GM12878 (cell line): ENCODE measurements at regions not wholly inside any gene's neighbourhood (a gene's known extent, or its start where the extent isn't known, plus 50 kb on each side); places are given as distances from the start of the nearest gene placed in this dataset.

Experiments used
- ATAC-seq: fragments of 200-7000 bp; cut with Tn5 transposase; 3 replicates; pipeline ENCODE4 v1.9.1; 2020; ENCODE audit warnings: mild to moderate bottlenecking, moderate library complexity
- BruUV-seq: library from RNA; stranded (reverse); fragments of 400-500 nt; replicated peaks from 2 replicates; lab custom pipeline; 2021; lab: Mats Ljungman, UMichigan
- CTCF ChIA-PET: fragments of 300-600 bp; sonication (Branson Sonifier 250); formaldehyde crosslinking; extraction: SDS; loops from one replicate; lab custom pipeline; 2021; ENCODE audit warnings: inconsistent platforms; lab: Yijun Ruan, JAX
- POLR2A ChIA-PET: fragments of 350-600 bp; formaldehyde crosslinking; extraction: SDS; loops from one replicate; lab custom pipeline; 2021; ENCODE audit warnings: inconsistent platforms; lab: Charles Lee
- RAD21 ChIA-PET: fragments of 300-600 bp; sonication (Branson Sonifier 250); formaldehyde crosslinking; loops from one replicate; lab custom pipeline; 2023; ENCODE audit warnings: antibody characterized with exemption; ENCODE audit not compliant: unreplicated experiment; lab: Charles Lee
- SMC1A ChIA-PET: fragments of 300-600 bp; sonication (Branson Sonifier 250); formaldehyde crosslinking; loops from one replicate; lab custom pipeline; 2023; ENCODE audit not compliant: unreplicated experiment, uncharacterized antibody; lab: Charles Lee
- DNase-seq: peaks from one replicate; pipeline ENCODE4 v3.0.0-alpha.2; 2011; ENCODE audit warnings: low read depth, low spot score
- FAIRE-seq: peaks from 3 replicates; lab custom pipeline; 2011; peaks lifted over from hg19 to GRCh38; lab: Jason Lieb, UNC
- H2AFZ ChIP-seq: 2 replicates; pipeline ENCODE4 v1.6.0; 2011; ENCODE audit warnings: low read depth, low read length, control low read depth; ENCODE audit not compliant: control insufficient read depth
- H3K27ac ChIP-seq: 2 replicates; pipeline ENCODE4 v1.5.1; 2011; ENCODE audit warnings: control low read depth; ENCODE audit not compliant: control insufficient read depth, insufficient read depth
- H3K27me3 ChIP-seq, 2 experiments: replicated peaks in 1 of 2; 2 replicates each; pipeline versions ENCODE4 v1.6.0 to v1.6.1; 2011; ENCODE audit warnings: low read length in 1 of 2; ENCODE audit not compliant: control insufficient read depth in 2 of 2, insufficient read depth in 2 of 2
- H3K36me3 ChIP-seq, 2 experiments: 2 replicates each; pipeline ENCODE4 v1.5.1; 2011; ENCODE audit warnings: low read length in 1 of 2; ENCODE audit not compliant: control insufficient read depth in 2 of 2, insufficient read depth in 2 of 2
- H3K4me1 ChIP-seq: 2 replicates; pipeline ENCODE4 v1.6.1; 2011; ENCODE audit warnings: mild to moderate bottlenecking, low read length, moderate library complexity, mixed read lengths; ENCODE audit not compliant: control insufficient read depth, insufficient read depth
- H3K4me2 ChIP-seq: 2 replicates; pipeline ENCODE4 v1.6.0; 2011; ENCODE audit warnings: control low read depth; ENCODE audit not compliant: control insufficient read depth, insufficient read depth
- H3K4me3 ChIP-seq: fragments of 200-600 bp; sonication (generic); 2 replicates; pipeline ENCODE4 v1.5.1; 2016
- H3K79me2 ChIP-seq: 2 replicates; pipeline ENCODE4 v1.6.0; 2011; ENCODE audit warnings: low read length; ENCODE audit not compliant: control insufficient read depth, insufficient read depth
- H3K9ac ChIP-seq: 2 replicates; pipeline ENCODE4 v1.8.0; 2011; ENCODE audit warnings: low read length, control low read depth, mixed read lengths; ENCODE audit not compliant: control insufficient read depth, insufficient read depth
- H3K9me3 ChIP-seq: replicated peaks from 3 replicates; pipeline ENCODE4 v1.5.1; 2011; ENCODE audit warnings: mild to moderate bottlenecking, low read length; ENCODE audit not compliant: control insufficient read depth, insufficient read depth
- H4K20me1 ChIP-seq: 2 replicates; pipeline ENCODE4 v1.6.0; 2011; ENCODE audit not compliant: control insufficient read depth, insufficient read depth
- ASH2L ChIP-seq: fragments of 300-600, 200-600 bp; sonication (generic); IDR thresholded peaks from 2 replicates; pipeline ENCODE4 v1.6.1; 2017; ENCODE audit warnings: low read depth, mild to moderate bottlenecking, borderline replicate concordance
- BHLHE40 ChIP-seq, 2 experiments: fragments of 450-650 bp in 1 of 2; IDR thresholded peaks; 2 replicates each; pipeline ENCODE4 v1.6.1; 2011 to 2017; ENCODE audit warnings: low read depth in 2 of 2, borderline replicate concordance in 1 of 2, improper control_type of control experiment in 1 of 2, low read length in 1 of 2, mild to moderate bottlenecking in 1 of 2
- CBFB ChIP-seq: IDR thresholded peaks from 2 replicates; pipeline ENCODE4 v1.6.1; 2016; ENCODE audit warnings: antibody characterized with exemption, low read depth
- CHD4 ChIP-seq: fragments of 200-600 bp; sonication (generic); IDR thresholded peaks from 2 replicates; pipeline ENCODE4 v1.6.1; 2016; ENCODE audit warnings: mild to moderate bottlenecking
- DPF2 ChIP-seq: fragments of 450-650 bp; IDR thresholded peaks from 2 replicates; pipeline ENCODE4 v1.6.1; 2017; ENCODE audit warnings: mild to moderate bottlenecking
- MYB ChIP-seq: fragments of 150-350 bp; IDR thresholded peaks from 2 replicates; pipeline ENCODE4 v1.6.1; 2014; ENCODE audit warnings: mild to moderate bottlenecking, low read depth, low read length, borderline replicate concordance
- MYC ChIP-seq: IDR thresholded peaks from 2 replicates; pipeline ENCODE4 v1.6.1; 2011; ENCODE audit warnings: mild to moderate bottlenecking, low read length, moderate library complexity, inconsistent platforms; ENCODE audit not compliant: insufficient read depth, insufficient replicate concordance, insufficient read length, severe bottlenecking
- NFXL1 ChIP-seq: fragments of 450-650 bp; IDR thresholded peaks from 2 replicates; pipeline ENCODE4 v1.6.1; 2017; ENCODE audit warnings: antibody characterized with exemption, mild to moderate bottlenecking, borderline replicate concordance
- NFYA ChIP-seq: IDR thresholded peaks from 2 replicates; pipeline ENCODE4 v1.6.1; 2011; ENCODE audit warnings: low read depth, mild to moderate bottlenecking, low read length, improper control_type of control experiment, borderline replicate concordance
- POLR2AphosphoS5 ChIP-seq: IDR thresholded peaks from 2 replicates; pipeline ENCODE4 v1.6.1; 2011; ENCODE audit warnings: mild to moderate bottlenecking, low read length, inconsistent platforms
- POU2F2 ChIP-seq: IDR thresholded peaks from 3 replicates; pipeline ENCODE4 v1.6.1; 2011; ENCODE audit warnings: low read depth, mild to moderate bottlenecking, low read length, borderline replicate concordance
- PRDM15 ChIP-seq: fragments of 450-650 bp; formaldehyde crosslinking; IDR thresholded peaks from 2 replicates; pipeline ENCODE4 v1.4.0; 2020; ENCODE audit warnings: mild to moderate bottlenecking, moderate library complexity
- SMAD1 ChIP-seq: fragments of 450-650 bp; IDR thresholded peaks from 2 replicates; pipeline ENCODE4 v1.6.1; 2018; ENCODE audit warnings: mild to moderate bottlenecking, low read depth; ENCODE audit not compliant: partially characterized antibody
- SUPT20H ChIP-seq: IDR thresholded peaks from 2 replicates; pipeline ENCODE4 v1.6.1; 2011; ENCODE audit warnings: low read depth, mild to moderate bottlenecking, low read length, moderate library complexity, borderline replicate concordance; ENCODE audit not compliant: control insufficient read depth
- YY1 ChIP-seq: IDR thresholded peaks from 2 replicates; pipeline ENCODE4 v1.6.1; 2011; ENCODE audit warnings: low read depth, mild to moderate bottlenecking, low read length
- ZBED1 ChIP-seq: IDR thresholded peaks from 2 replicates; pipeline ENCODE4 v1.6.1; 2016; ENCODE audit warnings: borderline replicate concordance
- ZNF207 ChIP-seq: fragments of 450-650 bp; IDR thresholded peaks from 2 replicates; pipeline ENCODE4 v1.6.1; 2014; ENCODE audit warnings: antibody characterized with exemption, mild to moderate bottlenecking, borderline replicate concordance
- WGBS: methylation state at CpG from one replicate; pipeline ENCODE4 v1.1.6; 2016; ENCODE audit warnings: low lambda C conversion rate; ENCODE audit not compliant: insufficient replicate concordance, insufficient coverage; ENCODE audit errors: missing lambda C conversion rate; 5-methylcytosine and 5-hydroxymethylcytosine counted together
- in situ Hi-C: fragments of 300-500 bp; cut with MboI; formaldehyde crosslinking; loops from 9 replicates; pipeline ENCODE4 v1.14.3; 2018; ENCODE audit warnings: mixed read lengths
- intact Hi-C: fragments of 100-400 bp; cut with micrococcal nuclease; formaldehyde crosslinking; loops from one replicate; pipeline ENCODE4 v1.14.2; 2022; ENCODE audit not compliant: unreplicated experiment
- TF ChIP-seq, protein P1 (sequence below): fragments of 450-650 bp; IDR thresholded peaks from 2 replicates; pipeline ENCODE4 v1.6.1; 2017; ENCODE audit warnings: mild to moderate bottlenecking, moderate library complexity

- Histone ChIP-seq H3K9me3 (no peaks in the 10 kb centered on the region; the same call in 2 of the 3 replicates), H4K20me1 (no peaks in the 10 kb centered on the region), H3K79me2 (no peaks in the 10 kb centered on the region), H3K4me1 (no peaks in the 10 kb centered on the region), H2AFZ (no peak overlapping the region), H3K4me3 (no peak overlapping the region), H3K4me2 (no peak overlapping the region), H3K27ac (no peak overlapping the region), H3K36me3 (no peaks in the 10 kb centered on the region), H3K9ac (no peak overlapping the region), H3K27me3 (no peaks in the 10 kb centered on the region)
- 39% methylated on average over 7 of the region's 7 CpGs for WGBS
- DNase-seq (no peak), FAIRE-seq (no peak), ATAC-seq (no peak)
- in situ Hi-C loops = no loop called here
- intact Hi-C loops = no loop called here
- ChIA-PET CTCF (no interaction called here), RAD21 (no interaction called here), SMC1A (no interaction called here), POLR2A (no interaction called here)
- no TSS peak for BruUV-seq
- TF ChIP-seq ZNF207 (no peak), ZBED1 (no peak), POU2F2 (no peak), YY1 (no peak), MYC (no peak), ASH2L (no peak), SMAD1 (no peak), NFXL1 (no peak), CHD4 (no peak), DPF2 (no peak), MYB (no peak), POLR2AphosphoS5 (no peak), CBFB (no peak), BHLHE40 (IDR thresholded peaks at IDR 0.05; ENCODE audit: borderline replicate concordance in 1 of 2, low read depth in 2 of 2, low read length in 1 of 2) (no peak), PRDM15 (no peak), NFYA (no peak), SUPT20H (no peak)
- TF ChIP-seq, protein P1, sequence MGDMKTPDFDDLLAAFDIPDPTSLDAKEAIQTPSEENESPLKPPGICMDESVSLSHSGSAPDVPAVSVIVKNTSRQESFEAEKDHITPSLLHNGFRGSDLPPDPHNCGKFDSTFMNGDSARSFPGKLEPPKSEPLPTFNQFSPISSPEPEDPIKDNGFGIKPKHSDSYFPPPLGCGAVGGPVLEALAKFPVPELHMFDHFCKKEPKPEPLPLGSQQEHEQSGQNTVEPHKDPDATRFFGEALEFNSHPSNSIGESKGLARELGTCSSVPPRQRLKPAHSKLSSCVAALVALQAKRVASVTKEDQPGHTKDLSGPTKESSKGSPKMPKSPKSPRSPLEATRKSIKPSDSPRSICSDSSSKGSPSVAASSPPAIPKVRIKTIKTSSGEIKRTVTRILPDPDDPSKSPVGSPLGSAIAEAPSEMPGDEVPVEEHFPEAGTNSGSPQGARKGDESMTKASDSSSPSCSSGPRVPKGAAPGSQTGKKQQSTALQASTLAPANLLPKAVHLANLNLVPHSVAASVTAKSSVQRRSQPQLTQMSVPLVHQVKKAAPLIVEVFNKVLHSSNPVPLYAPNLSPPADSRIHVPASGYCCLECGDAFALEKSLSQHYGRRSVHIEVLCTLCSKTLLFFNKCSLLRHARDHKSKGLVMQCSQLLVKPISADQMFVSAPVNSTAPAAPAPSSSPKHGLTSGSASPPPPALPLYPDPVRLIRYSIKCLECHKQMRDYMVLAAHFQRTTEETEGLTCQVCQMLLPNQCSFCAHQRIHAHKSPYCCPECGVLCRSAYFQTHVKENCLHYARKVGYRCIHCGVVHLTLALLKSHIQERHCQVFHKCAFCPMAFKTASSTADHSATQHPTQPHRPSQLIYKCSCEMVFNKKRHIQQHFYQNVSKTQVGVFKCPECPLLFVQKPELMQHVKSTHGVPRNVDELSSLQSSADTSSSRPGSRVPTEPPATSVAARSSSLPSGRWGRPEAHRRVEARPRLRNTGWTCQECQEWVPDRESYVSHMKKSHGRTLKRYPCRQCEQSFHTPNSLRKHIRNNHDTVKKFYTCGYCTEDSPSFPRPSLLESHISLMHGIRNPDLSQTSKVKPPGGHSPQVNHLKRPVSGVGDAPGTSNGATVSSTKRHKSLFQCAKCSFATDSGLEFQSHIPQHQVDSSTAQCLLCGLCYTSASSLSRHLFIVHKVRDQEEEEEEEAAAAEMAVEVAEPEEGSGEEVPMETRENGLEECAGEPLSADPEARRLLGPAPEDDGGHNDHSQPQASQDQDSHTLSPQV = no peak
Observed at GRCh38 chr5:3925022-3925421, 329.4 kb downstream of the IRX1 start.
